HEK293 (cell line): ENCODE measurements at regions not wholly inside any gene's neighbourhood (a gene's known extent, or its start where the extent isn't known, plus 50 kb on each side); places are given as distances from the start of the nearest gene placed in this dataset.

ENCODE experiments used
- CTCF ChIA-PET: fragments of 350-600 bp; formaldehyde crosslinking; extraction: SDS; loops from one replicate; lab custom pipeline; 2021; ENCODE audit warnings: antibody characterized with exemption; lab: Yijun Ruan, JAX
- POLR2A ChIA-PET: fragments of 300-600 bp; formaldehyde crosslinking; extraction: SDS; loops from one replicate; lab custom pipeline; 2020; ENCODE audit warnings: antibody characterized with exemption, inconsistent platforms; lab: Yijun Ruan, JAX
- H3K27ac ChIP-seq: fragments of 200-500 bp; sonication (Bioruptor generic); 2 replicates; pipeline ENCODE4 v1.5.1; 2014; ENCODE audit warnings: low read depth, low read length, control low read depth, inconsistent platforms; ENCODE audit errors: extremely low read depth
- H3K36me3 ChIP-seq, 2 experiments: fragments of 200-500 bp in 1 of 2; sonication (Bioruptor generic) in 1 of 2; 1 replicate in 1 of 2; 2 replicates in 1 of 2; pipeline ENCODE4 v1.5.1; 2014 to 2017; ENCODE audit warnings: inconsistent platforms in 2 of 2, low read length in 2 of 2; ENCODE audit not compliant: control insufficient read depth in 2 of 2, insufficient read depth in 1 of 2
- H3K4me1 ChIP-seq: fragments of 200-500 bp; sonication (Bioruptor generic); 2 replicates; pipeline ENCODE4 v1.5.1; 2014; ENCODE audit warnings: mild to moderate bottlenecking, low read length, inconsistent platforms; ENCODE audit not compliant: control insufficient read depth, insufficient read depth
- H3K4me3 ChIP-seq: 2 replicates; pipeline ENCODE4 v1.5.1; 2011; ENCODE audit warnings: low read depth, mild to moderate bottlenecking, control low read depth, low read length, moderate library complexity
- H3K9me3 ChIP-seq: fragments of 200-500 bp; sonication (Bioruptor generic); 2 replicates; pipeline ENCODE4 v1.5.1; 2014; ENCODE audit warnings: low read depth, low read length, inconsistent platforms; ENCODE audit not compliant: control insufficient read depth, insufficient read depth
- BCL11B ChIP-seq: fragments of 450-650 bp; formaldehyde crosslinking; IDR thresholded peaks from 2 replicates; pipeline ENCODE4 v1.5.1; 2016; ENCODE audit warnings: low read depth, missing biosample characterization, missing genetic modification characterization
- GLI2 ChIP-seq: fragments of 450-650 bp; formaldehyde crosslinking; IDR thresholded peaks from 2 replicates; pipeline ENCODE4; 2017; ENCODE audit warnings: missing biosample characterization, missing genetic modification characterization, low read depth, borderline replicate concordance
- KLF1 ChIP-seq: fragments of 450-650 bp; formaldehyde crosslinking; IDR thresholded peaks from 2 replicates; pipeline ENCODE4 v1.5.1; 2016; ENCODE audit warnings: missing biosample characterization, missing genetic modification characterization
- KLF7 ChIP-seq: fragments of 450-650 bp; formaldehyde crosslinking; IDR thresholded peaks from 2 replicates; pipeline ENCODE4 v1.5.1; 2016; ENCODE audit warnings: missing biosample characterization, missing genetic modification characterization, borderline replicate concordance
- MEIS1 ChIP-seq: sonication (generic); formaldehyde crosslinking; IDR thresholded peaks from 2 replicates; pipeline ENCODE4 v1.8.1; 2022; ENCODE audit warnings: missing genetic modification reagents, mild to moderate bottlenecking, borderline replicate concordance
- OVOL3 ChIP-seq: fragments of 450-650 bp; formaldehyde crosslinking; IDR thresholded peaks from 2 replicates; pipeline ENCODE4 v1.5.1; 2016; ENCODE audit warnings: missing biosample characterization, missing genetic modification characterization
- YY2 ChIP-seq: fragments of 450-650 bp; formaldehyde crosslinking; IDR thresholded peaks from 2 replicates; pipeline ENCODE4 v1.5.1; 2016; ENCODE audit warnings: missing biosample characterization, missing genetic modification characterization
- ZNF239 ChIP-seq: fragments of 450-650 bp; formaldehyde crosslinking; IDR thresholded peaks from 2 replicates; pipeline ENCODE4 v1.5.1; 2016; ENCODE audit warnings: missing biosample characterization, missing genetic modification characterization
- ZNF266 ChIP-seq: fragments of 450-650 bp; formaldehyde crosslinking; IDR thresholded peaks from 2 replicates; pipeline ENCODE4 v1.5.1; 2016; ENCODE audit warnings: missing biosample characterization, missing genetic modification characterization, low read depth
- ZNF341 ChIP-seq: fragments of 450-650 bp; formaldehyde crosslinking; IDR thresholded peaks from 2 replicates; pipeline ENCODE4; 2016; ENCODE audit warnings: low read depth, missing biosample characterization, missing genetic modification characterization
- ZNF37A ChIP-seq: fragments of 450-650 bp; IDR thresholded peaks from 2 replicates; pipeline ENCODE4 v1.5.1; 2018; ENCODE audit warnings: missing biosample characterization, missing genetic modification characterization
- ZNF473 ChIP-seq: fragments of 450-650 bp; formaldehyde crosslinking; IDR thresholded peaks from 2 replicates; pipeline ENCODE4 v1.5.1; 2017; ENCODE audit warnings: missing biosample characterization, missing genetic modification characterization
- ZNF510 ChIP-seq: fragments of 450-650 bp; formaldehyde crosslinking; IDR thresholded peaks from 2 replicates; pipeline ENCODE4 v1.5.1; 2018; ENCODE audit warnings: mild to moderate bottlenecking, missing genetic modification characterization, missing biosample characterization; ENCODE audit not compliant: insufficient replicate concordance
- ZNF529 ChIP-seq: fragments of 450-650 bp; formaldehyde crosslinking; IDR thresholded peaks from 2 replicates; pipeline ENCODE4 v1.5.1; 2017; ENCODE audit warnings: missing genetic modification characterization, missing biosample characterization; ENCODE audit not compliant: insufficient replicate concordance
- ZNF626 ChIP-seq: fragments of 450-650 bp; sonication (Bioruptor Pico); formaldehyde crosslinking; IDR thresholded peaks from 2 replicates; pipeline ENCODE4 v1.5.1; 2018; ENCODE audit warnings: missing biosample characterization, missing genetic modification characterization, inconsistent platforms
- TF ChIP-seq, protein P1 (sequence below): fragments of 450-650 bp; formaldehyde crosslinking; IDR thresholded peaks from 2 replicates; pipeline ENCODE4 v1.5.1; 2017; ENCODE audit warnings: missing biosample characterization, mild to moderate bottlenecking, missing genetic modification characterization, moderate library complexity
- TF ChIP-seq, protein P2 (sequence below): fragments of 450-650 bp; formaldehyde crosslinking; IDR thresholded peaks from 2 replicates; pipeline ENCODE4 v1.5.1; 2016; ENCODE audit warnings: missing biosample characterization, missing genetic modification characterization
- TF ChIP-seq, protein P3 (sequence below): fragments of 450-650 bp; formaldehyde crosslinking; IDR thresholded peaks from 2 replicates; pipeline ENCODE4; 2016; ENCODE audit warnings: missing biosample characterization, missing genetic modification characterization
- TF ChIP-seq, protein P4 (sequence below): IDR thresholded peaks from 2 replicates; pipeline ENCODE4 v1.6.1; 2011; ENCODE audit warnings: mild to moderate bottlenecking, low read depth, low read length, borderline replicate concordance
- TF ChIP-seq, protein P5 (sequence below): fragments of 450-650 bp; formaldehyde crosslinking; IDR thresholded peaks from 2 replicates; pipeline ENCODE4 v1.5.1; 2016; ENCODE audit warnings: missing biosample characterization, missing genetic modification characterization

DNA sequence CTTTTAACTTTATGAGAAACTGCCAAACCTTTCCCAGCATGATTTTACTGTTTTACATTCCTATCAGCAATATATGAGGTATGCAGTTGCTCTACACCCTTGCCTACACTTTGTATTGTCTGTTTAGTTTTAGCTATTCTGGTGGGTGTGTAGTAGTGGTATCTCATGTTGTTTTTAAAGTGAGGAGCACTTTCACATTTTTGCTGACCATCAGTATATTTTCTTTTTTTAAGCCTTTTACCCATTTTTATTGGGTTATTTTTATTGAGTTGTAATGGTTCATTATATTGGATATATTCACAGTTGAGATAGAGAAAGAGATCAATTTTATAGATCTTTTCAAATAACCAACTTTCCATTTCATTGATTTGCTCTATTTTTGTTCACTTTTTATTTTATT, 102.4 kb downstream of the BARX1 start:
- CTCF ChIA-PET, result no interaction called here
- no peak overlapping the region for H3K4me3 ChIP-seq
- no peaks in the 10 kb centered on the region for H3K4me1 ChIP-seq
- no peak overlapping the region for H3K27ac ChIP-seq
- TF ChIP-seq KLF7 (no peak), ZNF266 (tag by site-specific recombination) (no peak), ZNF473 (tag by site-specific recombination) (no peak), OVOL3 (tag by site-specific recombination) (no peak), ZNF626 (tag by site-specific recombination) (no peak), MEIS1 (no peak), GLI2 (tag by site-specific recombination) (no peak), ZNF37A (tag by site-specific recombination) (no peak), ZNF529 (no peak)
- TF ChIP-seq, protein P1, sequence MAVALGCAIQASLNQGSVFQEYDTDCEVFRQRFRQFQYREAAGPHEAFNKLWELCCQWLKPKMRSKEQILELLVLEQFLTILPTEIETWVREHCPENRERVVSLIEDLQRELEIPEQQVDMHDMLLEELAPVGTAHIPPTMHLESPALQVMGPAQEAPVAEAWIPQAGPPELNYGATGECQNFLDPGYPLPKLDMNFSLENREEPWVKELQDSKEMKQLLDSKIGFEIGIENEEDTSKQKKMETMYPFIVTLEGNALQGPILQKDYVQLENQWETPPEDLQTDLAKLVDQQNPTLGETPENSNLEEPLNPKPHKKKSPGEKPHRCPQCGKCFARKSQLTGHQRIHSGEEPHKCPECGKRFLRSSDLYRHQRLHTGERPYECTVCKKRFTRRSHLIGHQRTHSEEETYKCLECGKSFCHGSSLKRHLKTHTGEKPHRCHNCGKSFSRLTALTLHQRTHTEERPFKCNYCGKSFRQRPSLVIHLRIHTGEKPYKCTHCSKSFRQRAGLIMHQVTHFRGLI (tag by site-specific recombination), result no peak
- POLR2A ChIA-PET, result no interaction called here
- no peaks in the 10 kb centered on the region for H3K36me3 ChIP-seq
- H3K9me3 ChIP-seq, result no peaks in the 10 kb centered on the region

DNA sequence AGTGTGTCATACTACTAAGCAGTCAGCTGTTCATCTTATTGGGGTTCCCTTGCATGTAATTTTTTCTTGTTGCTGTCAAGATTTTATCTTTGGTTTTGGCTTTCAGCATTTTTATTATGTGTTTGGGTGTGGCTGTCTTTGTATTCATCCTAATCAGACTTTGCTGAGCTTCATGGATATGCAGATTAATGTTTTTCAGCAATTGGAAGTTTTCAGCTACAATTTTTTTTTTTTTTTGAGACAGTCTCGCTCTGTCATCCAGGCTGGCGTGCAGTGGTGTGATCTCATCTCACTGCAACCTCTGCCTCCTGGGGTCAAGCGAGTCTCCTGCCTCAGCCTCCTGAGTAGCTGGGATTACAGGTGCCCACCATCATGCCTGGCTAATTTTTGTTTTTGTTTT, 108.8 kb downstream of the BARX1 start:
- no peaks in the 10 kb centered on the region for H3K36me3 ChIP-seq
- H3K4me1 ChIP-seq, result no peaks in the 10 kb centered on the region
- no peaks in the 10 kb centered on the region for H3K9me3 ChIP-seq
- POLR2A ChIA-PET, result no interaction called here
- H3K27ac ChIP-seq, result no peak overlapping the region
- no peak for TF ChIP-seq BCL11B (tag by site-specific recombination)
- TF ChIP-seq, protein P2, sequence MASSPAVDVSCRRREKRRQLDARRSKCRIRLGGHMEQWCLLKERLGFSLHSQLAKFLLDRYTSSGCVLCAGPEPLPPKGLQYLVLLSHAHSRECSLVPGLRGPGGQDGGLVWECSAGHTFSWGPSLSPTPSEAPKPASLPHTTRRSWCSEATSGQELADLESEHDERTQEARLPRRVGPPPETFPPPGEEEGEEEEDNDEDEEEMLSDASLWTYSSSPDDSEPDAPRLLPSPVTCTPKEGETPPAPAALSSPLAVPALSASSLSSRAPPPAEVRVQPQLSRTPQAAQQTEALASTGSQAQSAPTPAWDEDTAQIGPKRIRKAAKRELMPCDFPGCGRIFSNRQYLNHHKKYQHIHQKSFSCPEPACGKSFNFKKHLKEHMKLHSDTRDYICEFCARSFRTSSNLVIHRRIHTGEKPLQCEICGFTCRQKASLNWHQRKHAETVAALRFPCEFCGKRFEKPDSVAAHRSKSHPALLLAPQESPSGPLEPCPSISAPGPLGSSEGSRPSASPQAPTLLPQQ (tag by site-specific recombination), result no peak
- no peak for TF ChIP-seq ZNF239 (tag by site-specific recombination)
- TF ChIP-seq ZNF510 (tag by site-specific recombination), result no peak
- TF ChIP-seq YY2, result no peak
- TF ChIP-seq KLF1 (tag by site-specific recombination), result no peak
- TF ChIP-seq, protein P3, sequence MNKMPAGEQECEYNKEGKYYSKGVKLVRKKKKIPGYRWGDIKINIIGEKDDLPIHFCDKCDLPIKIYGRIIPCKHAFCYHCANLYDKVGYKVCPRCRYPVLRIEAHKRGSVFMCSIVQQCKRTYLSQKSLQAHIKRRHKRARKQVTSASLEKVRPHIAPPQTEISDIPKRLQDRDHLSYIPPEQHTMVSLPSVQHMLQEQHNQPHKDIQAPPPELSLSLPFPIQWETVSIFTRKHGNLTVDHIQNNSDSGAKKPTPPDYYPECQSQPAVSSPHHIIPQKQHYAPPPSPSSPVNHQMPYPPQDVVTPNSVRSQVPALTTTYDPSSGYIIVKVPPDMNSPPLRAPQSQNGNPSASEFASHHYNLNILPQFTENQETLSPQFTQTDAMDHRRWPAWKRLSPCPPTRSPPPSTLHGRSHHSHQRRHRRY (tag by site-specific recombination), result no peak
- TF ChIP-seq, protein P1 (tag by site-specific recombination), result no peak
- TF ChIP-seq, protein P4, sequence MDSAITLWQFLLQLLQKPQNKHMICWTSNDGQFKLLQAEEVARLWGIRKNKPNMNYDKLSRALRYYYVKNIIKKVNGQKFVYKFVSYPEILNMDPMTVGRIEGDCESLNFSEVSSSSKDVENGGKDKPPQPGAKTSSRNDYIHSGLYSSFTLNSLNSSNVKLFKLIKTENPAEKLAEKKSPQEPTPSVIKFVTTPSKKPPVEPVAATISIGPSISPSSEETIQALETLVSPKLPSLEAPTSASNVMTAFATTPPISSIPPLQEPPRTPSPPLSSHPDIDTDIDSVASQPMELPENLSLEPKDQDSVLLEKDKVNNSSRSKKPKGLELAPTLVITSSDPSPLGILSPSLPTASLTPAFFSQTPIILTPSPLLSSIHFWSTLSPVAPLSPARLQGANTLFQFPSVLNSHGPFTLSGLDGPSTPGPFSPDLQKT, result no peak
- TF ChIP-seq, protein P5, sequence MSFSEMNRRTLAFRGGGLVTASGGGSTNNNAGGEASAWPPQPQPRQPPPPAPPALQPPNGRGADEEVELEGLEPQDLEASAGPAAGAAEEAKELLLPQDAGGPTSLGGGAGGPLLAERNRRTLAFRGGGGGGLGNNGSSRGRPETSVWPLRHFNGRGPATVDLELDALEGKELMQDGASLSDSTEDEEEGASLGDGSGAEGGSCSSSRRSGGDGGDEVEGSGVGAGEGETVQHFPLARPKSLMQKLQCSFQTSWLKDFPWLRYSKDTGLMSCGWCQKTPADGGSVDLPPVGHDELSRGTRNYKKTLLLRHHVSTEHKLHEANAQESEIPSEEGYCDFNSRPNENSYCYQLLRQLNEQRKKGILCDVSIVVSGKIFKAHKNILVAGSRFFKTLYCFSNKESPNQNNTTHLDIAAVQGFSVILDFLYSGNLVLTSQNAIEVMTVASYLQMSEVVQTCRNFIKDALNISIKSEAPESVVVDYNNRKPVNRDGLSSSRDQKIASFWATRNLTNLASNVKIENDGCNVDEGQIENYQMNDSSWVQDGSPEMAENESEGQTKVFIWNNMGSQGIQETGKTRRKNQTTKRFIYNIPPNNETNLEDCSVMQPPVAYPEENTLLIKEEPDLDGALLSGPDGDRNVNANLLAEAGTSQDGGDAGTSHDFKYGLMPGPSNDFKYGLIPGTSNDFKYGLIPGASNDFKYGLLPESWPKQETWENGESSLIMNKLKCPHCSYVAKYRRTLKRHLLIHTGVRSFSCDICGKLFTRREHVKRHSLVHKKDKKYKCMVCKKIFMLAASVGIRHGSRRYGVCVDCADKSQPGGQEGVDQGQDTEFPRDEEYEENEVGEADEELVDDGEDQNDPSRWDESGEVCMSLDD (tag by site-specific recombination), result no peak
- no peak for TF ChIP-seq ZNF341 (tag by site-specific recombination)
- CTCF ChIA-PET, result interaction anchor here (1.1 kb wide), 2 partner anchors 9 to 164 kb away, joined by 3 read pairs; no protein-coding TSS in a partner anchor
- H3K4me3 ChIP-seq, result no peak overlapping the region
